ENCODE measurements at regions not wholly inside any gene's neighbourhood (a gene's known extent, or its start where the extent isn't known, plus 50 kb on each side); places are given as distances from the start of the nearest gene placed in this dataset.
A peak's percentile ranks its signal among the peaks of the same experiment; 100 is the strongest.

DNA sequence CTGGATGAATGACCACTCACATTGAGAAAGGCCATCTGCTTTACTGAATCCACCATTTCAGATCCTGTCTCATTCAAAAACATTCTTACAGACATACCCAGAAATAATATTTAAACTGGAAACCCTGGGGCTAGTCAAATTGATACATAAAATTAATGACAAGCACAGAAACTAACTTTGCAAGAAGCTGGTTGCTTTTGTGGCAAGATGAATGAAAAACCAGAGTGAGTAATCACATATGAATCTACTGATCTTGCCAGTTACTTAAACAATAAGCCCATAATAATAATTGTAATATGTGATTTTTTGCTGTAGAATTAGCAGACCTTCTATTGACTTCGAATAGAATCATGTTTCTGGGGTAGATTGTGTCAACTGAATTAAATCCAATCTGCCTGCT is 235.1 kb downstream of the PPARGC1A start:
- Histone ChIP-seq H3K9ac (ENCODE audit: low read length) (no peak overlapping the region), H3K36me3 (ENCODE audit: low read depth, low read length) (no peaks in the 10 kb centered on the region), H3K27ac (ENCODE audit: low read length) (no peak overlapping the region), H3K9me3 (ENCODE audit: low read length) (no peaks in the 10 kb centered on the region), H3K4me1 (ENCODE audit: insufficient read depth, low read length) (no peaks in the 10 kb centered on the region), H3K4me2 (ENCODE audit: low read length) (no peak overlapping the region), H3K4me3 (ENCODE audit: low read length) (no peak overlapping the region), H3K9me2 (replicated peaks; ENCODE audit: low read length) (no peaks in the 10 kb centered on the region), H3F3A (ENCODE audit: low read length, unreplicated experiment) (no peaks in the 10 kb centered on the region), H3K27me3 (ENCODE audit: low read length) (no peaks in the 10 kb centered on the region), H3K79me2 (ENCODE audit: low read length) (no peaks in the 10 kb centered on the region), H2AFZ (ENCODE audit: low read length) (no peak overlapping the region), H4K20me1 (ENCODE audit: low read length) (no peaks in the 10 kb centered on the region)
- POLR2A ChIA-PET (ENCODE audit: unreplicated experiment): no interaction called here
- intact Hi-C loops (cut with micrococcal nuclease): no loop called here
- TF ChIP-seq, protein P1, sequence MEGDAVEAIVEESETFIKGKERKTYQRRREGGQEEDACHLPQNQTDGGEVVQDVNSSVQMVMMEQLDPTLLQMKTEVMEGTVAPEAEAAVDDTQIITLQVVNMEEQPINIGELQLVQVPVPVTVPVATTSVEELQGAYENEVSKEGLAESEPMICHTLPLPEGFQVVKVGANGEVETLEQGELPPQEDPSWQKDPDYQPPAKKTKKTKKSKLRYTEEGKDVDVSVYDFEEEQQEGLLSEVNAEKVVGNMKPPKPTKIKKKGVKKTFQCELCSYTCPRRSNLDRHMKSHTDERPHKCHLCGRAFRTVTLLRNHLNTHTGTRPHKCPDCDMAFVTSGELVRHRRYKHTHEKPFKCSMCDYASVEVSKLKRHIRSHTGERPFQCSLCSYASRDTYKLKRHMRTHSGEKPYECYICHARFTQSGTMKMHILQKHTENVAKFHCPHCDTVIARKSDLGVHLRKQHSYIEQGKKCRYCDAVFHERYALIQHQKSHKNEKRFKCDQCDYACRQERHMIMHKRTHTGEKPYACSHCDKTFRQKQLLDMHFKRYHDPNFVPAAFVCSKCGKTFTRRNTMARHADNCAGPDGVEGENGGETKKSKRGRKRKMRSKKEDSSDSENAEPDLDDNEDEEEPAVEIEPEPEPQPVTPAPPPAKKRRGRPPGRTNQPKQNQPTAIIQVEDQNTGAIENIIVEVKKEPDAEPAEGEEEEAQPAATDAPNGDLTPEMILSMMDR (conservative IDR thresholded peaks at IDR 0.05; ENCODE audit: low read depth, low read length): no peak
- TF ChIP-seq EZH2phosphoT487 (IDR thresholded peaks at IDR 0.05; ENCODE audit: borderline replicate concordance, low read length): no peak
- no peak for TF ChIP-seq EZH2 (IDR thresholded peaks at IDR 0.05; ENCODE audit: low read length, unreplicated experiment)
- no peak for ATAC-seq
- DNase-seq: peak; percentile 4
- no TSS peak for BruUV-seq (replicated peaks)
- CTCF ChIA-PET: no interaction called here

DNA sequence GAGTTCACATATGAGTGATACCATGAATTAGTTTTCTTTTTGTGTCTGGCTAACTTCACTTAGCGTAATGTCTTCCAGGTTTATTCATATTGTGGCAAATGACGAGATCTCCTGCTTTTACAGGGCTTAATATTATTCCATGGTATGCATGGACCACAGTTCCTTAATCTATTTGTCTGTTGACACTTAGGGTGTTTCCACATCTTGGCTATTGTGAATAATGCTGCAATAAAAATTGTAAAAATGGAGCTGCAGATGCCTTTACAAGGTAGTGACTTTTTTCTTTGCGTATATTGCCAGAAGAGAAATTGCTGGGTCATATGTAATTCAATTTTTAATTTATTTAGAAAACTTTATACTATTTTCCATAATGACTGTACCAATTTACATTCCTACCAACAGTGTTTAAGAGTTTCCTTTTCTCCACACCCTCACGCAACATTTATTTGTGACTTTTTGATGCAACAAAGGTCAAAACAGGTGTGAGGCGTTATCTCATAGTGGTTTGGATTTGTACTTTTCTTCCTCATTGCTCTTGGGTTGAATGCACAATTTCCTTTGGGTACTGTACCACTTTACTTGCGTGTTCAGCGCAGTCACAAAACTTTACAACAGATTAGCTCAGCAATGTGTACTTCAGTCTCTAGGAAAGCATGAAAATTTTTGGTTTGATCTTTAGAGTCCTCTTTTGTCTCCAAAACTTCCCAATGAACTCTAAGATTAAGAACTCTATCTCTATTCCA is 240.8 kb downstream of the PPARGC1A start:
- no peaks in the 10 kb centered on the region for H3K27me3 ChIP-seq (ENCODE audit: low read length)
- BruUV-seq (replicated peaks): no TSS peak
- ChIA-PET CTCF (no interaction called here), POLR2A (ENCODE audit: unreplicated experiment) (no interaction called here)
- no peak for ATAC-seq
- H3K9ac ChIP-seq (ENCODE audit: low read length): no peak overlapping the region
- no peaks in the 10 kb centered on the region for H4K20me1 ChIP-seq (ENCODE audit: low read length)
- no peak overlapping the region for H3K4me2 ChIP-seq (ENCODE audit: low read length)
- no peaks in the 10 kb centered on the region for H3K79me2 ChIP-seq (ENCODE audit: low read length)
- H3K9me3 ChIP-seq (ENCODE audit: low read length): no peaks in the 10 kb centered on the region
- TF ChIP-seq, protein P1 (conservative IDR thresholded peaks at IDR 0.05; ENCODE audit: low read depth, low read length): no peak
- TF ChIP-seq EZH2 (IDR thresholded peaks at IDR 0.05; ENCODE audit: low read length, unreplicated experiment) (no peak), EZH2phosphoT487 (IDR thresholded peaks at IDR 0.05; ENCODE audit: borderline replicate concordance, low read length) (no peak)
- no peak overlapping the region for H3K27ac ChIP-seq (ENCODE audit: low read length)
- H3K9me2 ChIP-seq (replicated peaks; ENCODE audit: low read length): no peaks in the 10 kb centered on the region
- no peak overlapping the region for H2AFZ ChIP-seq (ENCODE audit: low read length)
- no peaks in the 10 kb centered on the region for H3K4me1 ChIP-seq (ENCODE audit: insufficient read depth, low read length)
- H3K36me3 ChIP-seq (ENCODE audit: low read depth, low read length): no peaks in the 10 kb centered on the region
- H3K4me3 ChIP-seq (ENCODE audit: low read length): no peak overlapping the region
- H3F3A ChIP-seq (ENCODE audit: low read length, unreplicated experiment): no peaks in the 10 kb centered on the region
- intact Hi-C loops (cut with micrococcal nuclease): no loop called here
- no peak for DNase-seq

DNA sequence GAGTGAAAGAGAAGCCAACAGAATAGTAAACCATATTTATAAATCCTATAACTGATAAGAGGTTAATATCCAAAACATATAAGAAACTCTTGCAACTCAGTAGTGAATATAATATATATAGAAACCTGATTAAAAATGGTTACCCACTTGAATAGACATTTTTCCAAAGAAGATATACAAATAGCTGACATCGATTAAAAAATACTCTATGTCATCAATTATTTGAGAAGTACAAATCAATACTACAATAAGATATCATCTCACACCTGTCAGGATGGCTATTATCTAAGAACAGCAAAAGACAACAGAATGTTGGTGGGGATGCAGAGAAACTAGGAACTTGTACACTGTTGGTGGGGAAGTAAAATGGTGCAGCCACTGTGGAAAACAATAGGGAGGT is 254.4 kb downstream of the PPARGC1A start:
- DNase-seq: no peak
- Histone ChIP-seq H3F3A (ENCODE audit: low read length, unreplicated experiment) (no peaks in the 10 kb centered on the region), H4K20me1 (ENCODE audit: low read length) (no peaks in the 10 kb centered on the region), H3K36me3 (ENCODE audit: low read depth, low read length) (no peaks in the 10 kb centered on the region), H3K27ac (ENCODE audit: low read length) (no peak overlapping the region), H3K4me3 (ENCODE audit: low read length) (no peak overlapping the region), H3K27me3 (ENCODE audit: low read length) (no peaks in the 10 kb centered on the region), H3K4me2 (ENCODE audit: low read length) (no peak overlapping the region), H3K9ac (ENCODE audit: low read length) (no peak overlapping the region), H3K79me2 (ENCODE audit: low read length) (no peaks in the 10 kb centered on the region), H3K9me3 (ENCODE audit: low read length) (no peaks in the 10 kb centered on the region), H3K4me1 (ENCODE audit: insufficient read depth, low read length) (no peaks in the 10 kb centered on the region), H2AFZ (ENCODE audit: low read length) (no peak overlapping the region), H3K9me2 (replicated peaks; ENCODE audit: low read length) (no peaks in the 10 kb centered on the region)
- ChIA-PET POLR2A (ENCODE audit: unreplicated experiment) (no interaction called here), CTCF (no interaction called here)
- no TSS peak for BruUV-seq (replicated peaks)
- no peak for ATAC-seq
- intact Hi-C loops (cut with micrococcal nuclease): no loop called here
- TF ChIP-seq EZH2phosphoT487 (IDR thresholded peaks at IDR 0.05; ENCODE audit: borderline replicate concordance, low read length) (no peak), EZH2 (IDR thresholded peaks at IDR 0.05; ENCODE audit: low read length, unreplicated experiment) (no peak)
- TF ChIP-seq, protein P1 (conservative IDR thresholded peaks at IDR 0.05; ENCODE audit: low read depth, low read length): no peak

All from PC-3 (cell line).